Natural killer cell (primary cell): ENCODE measurements at regions not wholly inside any gene's neighbourhood (a gene's known extent, or its start where the extent isn't known, plus 50 kb on each side); places are given as distances from the start of the nearest gene placed in this dataset.

Source experiments
- ATAC-seq, 3 donors: fragments of 150-1000 bp in 2 of 3; fragments of 200-7000 bp in 1 of 3; cut with Tn5 transposase; 1 replicate in 1 of 3; 2 replicates in 2 of 3; pipeline ENCODE4 v1.10.0; 2021; ENCODE audit warnings: mild to moderate bottlenecking in 2 of 3, moderate library complexity in 2 of 3
- DNase-seq, 2 donors: peaks; one replicate each; pipeline versions ENCODE4 v3.0.0 to v3.0.0-alpha.2; 2013 to 2021; ENCODE audit warnings: mixed read lengths in 1 of 2
- H3K27ac ChIP-seq: one replicate; pipeline ENCODE4 v1.5.1; 2013; ENCODE audit warnings: mild to moderate bottlenecking, low read length
- H3K27me3 ChIP-seq: one replicate; pipeline ENCODE4 v1.6.1; 2013; ENCODE audit warnings: low read length; ENCODE audit not compliant: control insufficient read depth, insufficient read depth
- H3K36me3 ChIP-seq: one replicate; pipeline ENCODE4 v1.6.1; 2013; ENCODE audit warnings: low read length; ENCODE audit not compliant: control insufficient read depth, insufficient read depth
- H3K4me1 ChIP-seq: one replicate; pipeline ENCODE4 v1.6.1; 2013; ENCODE audit warnings: low read length; ENCODE audit not compliant: control insufficient read depth, insufficient read depth
- H3K4me3 ChIP-seq: one replicate; pipeline ENCODE4 v1.5.1; 2013; ENCODE audit warnings: low read length
- H3K9me3 ChIP-seq: one replicate; pipeline ENCODE4 v1.6.1; 2013; ENCODE audit warnings: low read length; ENCODE audit not compliant: control insufficient read depth, insufficient read depth
- H3K27ac Mint-ChIP-seq, 2 donors: one replicate each; pipeline ENCODE4 v1.8.0; 2022; ENCODE audit warnings: mild to moderate bottlenecking in 2 of 2, mixed read lengths in 2 of 2, moderate library complexity in 1 of 2
- H3K27me3 Mint-ChIP-seq, 2 donors: one replicate each; pipeline ENCODE4 v1.8.0; 2022; ENCODE audit warnings: low read depth in 2 of 2, mixed read lengths in 2 of 2
- H3K36me3 Mint-ChIP-seq: one replicate; pipeline ENCODE4 v1.8.0; 2022; ENCODE audit warnings: mixed read lengths
- H3K4me1 Mint-ChIP-seq, 2 donors: one replicate each; pipeline ENCODE4 v1.8.0; 2022; ENCODE audit warnings: mixed read lengths in 2 of 2
- H3K4me3 Mint-ChIP-seq: one replicate; pipeline ENCODE4 v1.8.0; 2022; ENCODE audit warnings: mild to moderate bottlenecking, moderate library complexity, mixed read lengths
- H3K9me3 Mint-ChIP-seq, 2 donors: one replicate each; pipeline ENCODE4 v1.8.0; 2022; ENCODE audit warnings: mixed read lengths in 2 of 2
- WGBS: methylation state at CpG from one replicate; pipeline ENCODE4 v1.1.7; 2013; ENCODE audit warnings: missing lambda C conversion rate; ENCODE audit not compliant: insufficient coverage; 5-methylcytosine and 5-hydroxymethylcytosine counted together
- intact Hi-C: fragments of 100-400 bp; cut with micrococcal nuclease; formaldehyde crosslinking; loops from one replicate; pipeline ENCODE4 v1.14.2; 2022
- TF ChIP-seq, protein P1 (sequence below): fragments of 200-600 bp; IDR thresholded peaks from one replicate; pipeline ENCODE4 v1.8.0; 2022; ENCODE audit warnings: antibody characterized with exemption

DNA sequence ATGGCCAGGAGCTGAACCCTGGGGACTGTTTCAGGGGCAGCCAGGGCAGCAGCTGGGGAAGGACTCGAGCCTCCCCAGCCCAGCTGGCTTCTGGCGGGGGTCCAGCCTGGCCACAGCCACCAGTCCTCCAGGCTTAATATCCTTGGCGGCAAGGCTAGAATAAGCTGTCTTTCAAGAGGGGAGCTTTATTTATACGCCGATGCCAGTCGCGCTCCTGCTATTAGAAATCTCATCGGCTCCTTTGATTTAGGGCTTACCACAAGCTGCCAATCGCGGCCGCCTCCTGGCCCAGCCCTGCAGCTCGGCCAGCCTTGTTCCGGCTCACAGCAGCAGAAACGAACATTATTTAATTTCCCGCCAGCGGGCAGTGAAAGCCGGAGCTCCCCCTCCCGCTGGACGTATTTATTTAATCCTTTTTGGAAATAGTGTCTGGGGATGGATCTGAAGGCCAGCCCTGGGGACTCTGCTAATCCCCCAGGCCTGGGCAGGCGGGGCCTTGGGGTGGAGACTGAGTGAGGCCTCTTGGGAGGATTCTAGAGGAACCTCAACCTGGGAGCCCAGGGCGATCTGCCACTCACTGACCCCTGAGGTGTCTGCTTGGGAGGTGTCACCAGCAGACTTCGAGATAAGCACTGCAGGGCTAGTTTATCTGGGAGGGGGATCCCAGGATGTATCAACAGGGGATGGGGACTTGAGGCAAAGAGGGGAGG lies 363.1 kb downstream of the MN1 start:
- Mint-ChIP-seq H3K27me3 (peaks cover 3 to 23% of the 10 kb centered on the region in 2 donors), H3K9me3 (no peaks in the 10 kb centered on the region), H3K27ac (no peak overlapping the region), H3K36me3 (no peaks in the 10 kb centered on the region), H3K4me1 (no peaks in the 10 kb centered on the region), H3K4me3 (no peak overlapping the region)
- Histone ChIP-seq H3K27ac (no peak overlapping the region), H3K9me3 (no peaks in the 10 kb centered on the region), H3K4me1 (no peaks in the 10 kb centered on the region), H3K4me3 (no peak overlapping the region), H3K27me3 (no peaks in the 10 kb centered on the region), H3K36me3 (no peaks in the 10 kb centered on the region)
- WGBS, result 55% methylated on average over 22 of the region's 22 CpGs
- TF ChIP-seq, protein P1, sequence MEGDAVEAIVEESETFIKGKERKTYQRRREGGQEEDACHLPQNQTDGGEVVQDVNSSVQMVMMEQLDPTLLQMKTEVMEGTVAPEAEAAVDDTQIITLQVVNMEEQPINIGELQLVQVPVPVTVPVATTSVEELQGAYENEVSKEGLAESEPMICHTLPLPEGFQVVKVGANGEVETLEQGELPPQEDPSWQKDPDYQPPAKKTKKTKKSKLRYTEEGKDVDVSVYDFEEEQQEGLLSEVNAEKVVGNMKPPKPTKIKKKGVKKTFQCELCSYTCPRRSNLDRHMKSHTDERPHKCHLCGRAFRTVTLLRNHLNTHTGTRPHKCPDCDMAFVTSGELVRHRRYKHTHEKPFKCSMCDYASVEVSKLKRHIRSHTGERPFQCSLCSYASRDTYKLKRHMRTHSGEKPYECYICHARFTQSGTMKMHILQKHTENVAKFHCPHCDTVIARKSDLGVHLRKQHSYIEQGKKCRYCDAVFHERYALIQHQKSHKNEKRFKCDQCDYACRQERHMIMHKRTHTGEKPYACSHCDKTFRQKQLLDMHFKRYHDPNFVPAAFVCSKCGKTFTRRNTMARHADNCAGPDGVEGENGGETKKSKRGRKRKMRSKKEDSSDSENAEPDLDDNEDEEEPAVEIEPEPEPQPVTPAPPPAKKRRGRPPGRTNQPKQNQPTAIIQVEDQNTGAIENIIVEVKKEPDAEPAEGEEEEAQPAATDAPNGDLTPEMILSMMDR, result no peak
- intact Hi-C loops, result no loop called here
- no peak for DNase-seq
- ATAC-seq, result no peak

DNA sequence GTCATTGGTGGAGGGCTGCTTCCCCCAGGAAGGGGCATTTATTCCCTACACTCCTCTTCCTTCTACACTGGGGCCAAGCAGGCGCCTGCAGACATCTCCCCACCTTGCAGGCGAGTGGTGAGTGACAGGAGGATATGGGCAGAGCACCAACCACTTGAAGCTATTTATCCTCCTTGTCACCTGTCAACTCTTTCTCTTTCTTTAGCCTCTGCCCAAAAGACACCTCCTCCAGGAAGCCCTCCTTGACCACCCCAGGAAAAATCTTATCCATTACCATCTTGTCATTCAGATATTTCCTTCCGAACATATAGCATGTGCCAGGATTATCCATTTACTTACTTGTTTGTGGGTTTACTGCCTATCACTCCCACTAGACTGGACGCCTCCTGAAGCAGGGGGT lies 362.4 kb downstream of the MN1 start:
- Mint-ChIP-seq H3K4me1 (no peaks in the 10 kb centered on the region), H3K27me3 (peaks cover 5 to 23% of the 10 kb centered on the region in 2 donors), H3K4me3 (no peak overlapping the region), H3K27ac (no peak overlapping the region), H3K9me3 (no peaks in the 10 kb centered on the region), H3K36me3 (no peaks in the 10 kb centered on the region)
- Histone ChIP-seq H3K36me3 (no peaks in the 10 kb centered on the region), H3K27me3 (no peaks in the 10 kb centered on the region), H3K9me3 (no peaks in the 10 kb centered on the region), H3K4me3 (no peak overlapping the region), H3K4me1 (no peaks in the 10 kb centered on the region), H3K27ac (no peak overlapping the region)
- intact Hi-C loops, result no loop called here
- TF ChIP-seq, protein P1, result no peak
- DNase-seq (no peak), ATAC-seq (no peak)
- WGBS, result 69% methylated on average over 3 of the region's 4 CpGs

DNA sequence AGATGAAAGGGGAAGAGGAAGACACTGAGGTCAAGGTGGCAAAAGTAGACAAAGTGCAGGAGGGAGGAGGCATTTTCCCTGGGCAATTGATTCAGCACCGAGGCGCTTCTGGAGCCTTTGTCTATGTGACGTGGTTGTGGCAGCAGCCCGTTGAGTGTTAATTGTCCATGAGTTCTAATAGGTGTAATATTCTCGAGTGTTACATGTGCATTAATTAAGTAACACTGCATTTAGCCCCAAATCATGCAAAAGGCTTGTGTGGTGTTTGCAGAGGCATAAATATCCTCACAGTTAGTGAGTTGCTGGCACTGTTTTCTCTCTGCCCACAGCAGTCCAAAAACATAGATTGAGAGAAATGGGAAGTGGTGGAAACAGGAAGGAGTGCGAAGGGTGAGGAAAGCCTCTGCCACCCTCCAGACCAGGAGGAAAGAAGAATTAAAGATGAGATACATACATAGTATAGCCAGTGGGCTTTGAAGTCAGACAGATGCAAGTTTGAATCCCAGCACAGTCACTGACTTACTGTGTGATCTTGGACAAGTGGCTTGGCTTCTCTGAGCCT lies 361.2 kb downstream of the MN1 start:
- H3K4me1 Mint-ChIP-seq, result no peaks in the 10 kb centered on the region
- intact Hi-C loops, result no loop called here
- no peak overlapping the region for H3K27ac Mint-ChIP-seq
- Histone ChIP-seq H3K4me3 (no peak overlapping the region), H3K9me3 (no peaks in the 10 kb centered on the region), H3K27ac (no peak overlapping the region), H3K27me3 (no peaks in the 10 kb centered on the region), H3K36me3 (no peaks in the 10 kb centered on the region), H3K4me1 (no peaks in the 10 kb centered on the region)
- DNase-seq, result no peak
- H3K4me3 Mint-ChIP-seq, result no peak overlapping the region
- no peak for ATAC-seq
- H3K36me3 Mint-ChIP-seq, result no peaks in the 10 kb centered on the region
- peaks cover 3 to 23% of the 10 kb centered on the region in 2 donors for H3K27me3 Mint-ChIP-seq
- WGBS, result 14% methylated on average over 6 of the region's 6 CpGs
- no peaks in the 10 kb centered on the region for H3K9me3 Mint-ChIP-seq
- TF ChIP-seq, protein P1, result no peak
